ENCODE measurements at regions not wholly inside any gene's neighbourhood (a gene's known extent, or its start where the extent isn't known, plus 50 kb on each side); places are given as distances from the start of the nearest gene placed in this dataset.
A peak's percentile ranks its signal among the peaks of the same experiment; 100 is the strongest.
"Not testable (repeated sequence)": the region's sequence is repeated elsewhere in the genome, so short reads cannot be mapped to it uniquely, and the experiment has no call there.

- DNase-seq (ENCODE audit: extremely low read depth in 1 of 11, low read depth in 9 of 11, low spot score in 4 of 11) = no peak
Measured at GRCh38 chr5:69000216-69000919, 93.4 kb upstream of the SLC30A5 start.

DNA sequence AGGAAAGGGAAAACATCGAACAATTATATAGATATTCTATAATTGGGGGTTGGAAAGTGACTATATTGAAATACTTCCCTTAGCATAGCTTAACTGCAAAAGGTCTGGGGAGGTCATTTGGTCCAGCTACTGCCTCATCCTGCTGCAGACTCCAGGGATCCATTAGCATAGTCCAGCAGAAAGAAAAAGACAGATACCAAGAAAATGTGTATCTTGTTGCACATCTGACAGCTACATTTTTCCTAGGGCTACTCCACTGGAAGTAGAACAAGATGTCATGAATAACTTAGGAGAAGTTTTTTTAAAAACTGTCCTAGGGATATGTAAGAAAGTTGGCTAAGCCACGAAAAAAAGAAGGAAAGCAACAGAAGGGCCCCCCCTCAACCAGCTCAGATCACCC, 92.9 kb upstream of the SLC30A5 start:
- no peak for DNase-seq (ENCODE audit: extremely low read depth in 1 of 11, low read depth in 9 of 11, low spot score in 4 of 11)

DNA sequence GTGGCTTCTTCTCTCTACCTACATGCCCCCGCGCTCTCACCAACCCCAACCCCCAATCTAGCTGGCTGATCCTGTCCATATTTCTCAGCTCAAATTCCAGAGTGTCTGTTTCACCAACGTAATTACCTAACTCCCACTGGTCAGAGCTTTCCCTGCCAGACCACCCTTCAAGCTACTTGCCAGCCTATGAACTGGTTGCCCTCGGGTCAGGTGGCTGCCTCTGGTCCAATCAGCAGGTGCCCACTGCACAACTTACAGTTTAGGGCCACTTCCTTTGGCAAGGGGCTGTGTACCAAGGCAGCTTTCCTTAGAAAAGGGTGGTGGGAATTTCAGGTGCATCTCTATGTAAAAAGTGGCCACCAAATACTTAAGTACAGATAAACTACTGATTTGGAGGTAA, 92.2 kb upstream of the SLC30A5 start:
- DNase-seq (ENCODE audit: extremely low read depth in 1 of 11, low read depth in 9 of 11, low spot score in 4 of 11) = no peak

GRCh38 chr5:69004127-69004526, 89.7 kb upstream of the SLC30A5 start:
- no peak for DNase-seq (ENCODE audit: extremely low read depth in 1 of 11, low read depth in 9 of 11, low spot score in 4 of 11)

- no peak for DNase-seq (ENCODE audit: extremely low read depth in 1 of 11, low read depth in 9 of 11, low spot score in 4 of 11)
Measured at GRCh38 chr5:69004676-69005075, 89.1 kb upstream of the SLC30A5 start.

DNA sequence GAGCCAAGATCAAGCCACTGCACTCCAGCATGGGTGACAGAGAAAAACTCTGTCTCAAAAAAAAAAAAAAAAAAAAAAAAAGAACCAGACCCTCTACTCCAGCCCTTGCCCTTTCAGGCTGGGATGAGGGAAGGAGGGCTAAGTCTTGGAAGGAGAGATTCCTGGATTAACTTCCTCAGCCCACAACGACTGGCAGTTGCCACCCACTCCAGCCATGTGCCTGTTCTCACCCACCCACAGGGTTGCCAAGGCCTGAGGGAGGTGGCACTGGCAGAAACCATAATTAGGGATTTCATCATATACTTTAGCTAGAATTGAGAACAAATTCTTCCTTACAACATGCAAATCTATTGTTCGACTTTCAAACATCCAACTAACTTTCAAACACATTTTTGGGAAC, 87.8 kb upstream of the SLC30A5 start:
- DNase-seq (ENCODE audit: extremely low read depth in 1 of 11, low read depth in 9 of 11, low spot score in 4 of 11) = no peak

- DNase-seq (ENCODE audit: extremely low read depth in 1 of 11, low read depth in 9 of 11, low spot score in 4 of 11) = peak in 1 of 11 donors; percentile 17
Measured at GRCh38 chr5:69007163-69007562, 86.7 kb upstream of the SLC30A5 start.

DNA sequence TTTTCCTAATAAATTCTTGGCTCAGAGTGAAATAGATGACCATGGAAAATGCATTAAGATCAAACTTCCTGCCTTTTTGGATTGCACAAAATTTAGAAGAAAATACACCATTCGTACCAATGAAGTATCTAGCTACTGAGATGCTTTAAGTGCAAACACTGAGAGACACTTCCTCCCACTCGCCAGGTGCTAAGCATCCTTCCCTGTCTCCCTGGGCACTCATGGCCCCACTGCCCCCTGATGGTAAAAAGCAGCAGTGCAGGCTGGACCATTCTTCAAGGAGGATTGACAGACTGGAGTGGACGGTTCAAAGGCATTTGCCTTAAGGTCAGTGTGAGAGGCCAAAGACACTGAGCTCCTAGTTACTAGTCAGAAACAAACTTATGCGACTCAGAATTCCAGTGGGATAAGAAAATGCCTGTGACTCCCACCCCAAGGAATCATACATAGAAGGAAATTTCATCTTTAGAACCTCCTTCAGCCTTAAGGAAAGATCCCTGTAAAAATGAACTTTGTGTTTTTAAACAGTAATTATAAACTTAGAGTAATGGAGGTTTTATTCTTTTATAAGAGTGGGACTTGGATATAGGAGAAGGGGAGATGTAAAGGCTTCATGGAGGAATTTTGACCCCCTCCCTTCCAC, 86.0 kb upstream of the SLC30A5 start:
- DNase-seq (ENCODE audit: extremely low read depth in 1 of 11, low read depth in 9 of 11, low spot score in 4 of 11) = peak; percentile 26 to 62 (median 49)

- no peak for DNase-seq (ENCODE audit: extremely low read depth in 1 of 11, low read depth in 9 of 11, low spot score in 4 of 11)
Measured at GRCh38 chr5:69010476-69010875, 83.3 kb upstream of the SLC30A5 start.

DNA sequence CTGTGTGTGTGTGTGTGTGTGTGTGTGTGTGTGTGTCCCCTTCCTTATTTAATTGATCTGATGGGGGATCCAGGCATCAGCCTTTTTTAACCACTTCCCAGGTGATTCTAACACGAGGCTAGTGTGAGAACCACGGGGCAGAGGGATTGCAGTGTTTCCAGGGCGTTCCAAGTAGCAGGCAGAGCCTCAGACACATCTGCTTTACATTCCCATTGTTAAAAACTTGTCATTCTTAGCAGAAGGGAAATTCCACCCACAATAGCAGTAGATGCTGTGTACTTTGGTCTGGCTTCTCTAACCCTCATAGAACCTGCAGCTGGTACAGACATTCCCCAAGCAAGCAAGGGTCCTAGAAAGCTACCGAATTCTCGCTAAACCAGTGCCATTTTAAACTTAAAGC, 81.9 kb upstream of the SLC30A5 start:
- DNase-seq (ENCODE audit: extremely low read depth in 1 of 11, low read depth in 9 of 11, low spot score in 4 of 11) = no peak

GRCh38 chr5:69013481-69013880, 80.3 kb upstream of the SLC30A5 start:
- DNase-seq (ENCODE audit: extremely low read depth in 1 of 11, low read depth in 9 of 11, low spot score in 4 of 11) = no peak

DNA sequence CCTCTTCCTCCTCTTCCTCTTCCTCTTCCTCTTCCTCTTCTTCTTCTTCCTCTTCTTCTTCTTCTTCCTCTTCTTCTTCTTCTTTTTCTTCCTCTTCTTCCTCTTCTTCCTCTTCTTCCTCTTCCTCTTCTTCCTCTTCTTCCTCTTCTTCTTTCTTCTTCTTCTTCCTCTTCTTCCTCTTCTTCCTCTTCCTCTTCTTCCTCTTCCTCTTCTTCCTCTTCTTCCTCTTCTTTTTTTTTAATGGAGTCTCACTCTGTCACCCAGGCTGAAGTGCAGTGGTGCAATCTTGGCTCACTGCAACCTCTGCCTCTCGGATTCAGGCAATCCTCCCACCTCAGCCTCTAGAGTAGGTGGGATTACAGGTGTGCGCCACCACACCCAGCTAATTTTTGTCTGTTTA, 79.8 kb upstream of the SLC30A5 start:
- DNase-seq (ENCODE audit: extremely low read depth in 1 of 11, low read depth in 9 of 11, low spot score in 4 of 11) = not testable (repeated sequence)

- DNase-seq (ENCODE audit: extremely low read depth in 1 of 11, low read depth in 9 of 11, low spot score in 4 of 11) = no peak
Measured at GRCh38 chr5:69019668-69020375, 74.0 kb upstream of the SLC30A5 start.

DNA sequence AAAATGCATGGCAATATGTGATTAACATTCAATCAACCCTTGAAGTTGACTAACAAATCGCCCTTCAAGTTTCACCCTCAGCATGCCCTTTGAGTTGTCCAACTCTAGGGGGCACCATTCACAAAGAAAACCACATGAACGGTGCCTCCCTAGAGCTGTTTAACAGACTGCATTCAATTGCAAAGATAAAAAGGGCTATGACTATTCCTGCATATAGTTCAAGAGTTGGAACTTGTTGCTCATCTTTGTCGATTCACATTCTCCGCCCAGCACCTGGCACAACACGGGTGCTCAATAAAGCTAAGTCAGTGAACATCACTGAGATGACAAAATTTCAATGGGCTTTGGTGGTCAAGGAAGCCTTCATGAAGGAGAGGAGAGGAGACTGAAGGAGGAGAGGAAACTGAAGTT, 69.6 kb upstream of the SLC30A5 start:
- DNase-seq (ENCODE audit: extremely low read depth in 1 of 11, low read depth in 9 of 11, low spot score in 4 of 11) = no peak

- no peak for DNase-seq (ENCODE audit: extremely low read depth in 1 of 11, low read depth in 9 of 11, low spot score in 4 of 11)
Measured at GRCh38 chr5:69029292-69029691, 64.5 kb upstream of the SLC30A5 start.

GRCh38 chr5:69030358-69031062, 63.3 kb upstream of the SLC30A5 start:
- DNase-seq (ENCODE audit: extremely low read depth in 1 of 11, low read depth in 9 of 11, low spot score in 4 of 11) = no peak

DNA sequence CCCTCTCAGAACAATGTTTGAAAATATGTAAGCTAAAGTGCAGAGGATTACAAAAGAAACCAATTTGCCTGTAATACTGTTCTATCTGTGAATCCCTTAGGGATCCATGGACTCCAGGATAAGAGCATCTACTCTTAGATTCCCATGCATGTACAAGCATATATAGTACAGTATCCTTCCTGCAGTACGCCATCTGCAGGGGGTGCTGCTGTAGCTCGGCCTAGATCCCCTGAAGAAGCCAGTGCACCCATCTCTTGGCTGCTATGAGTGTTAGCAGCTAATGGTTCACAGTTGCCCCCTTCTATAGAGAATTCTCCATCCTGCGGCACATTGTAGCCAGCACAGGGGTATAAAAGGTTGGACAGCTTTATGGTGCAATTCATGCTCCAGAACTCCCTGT, 61.8 kb upstream of the SLC30A5 start:
- no peak for DNase-seq (ENCODE audit: extremely low read depth in 1 of 11, low read depth in 9 of 11, low spot score in 4 of 11)

- DNase-seq (ENCODE audit: extremely low read depth in 1 of 11, low read depth in 9 of 11, low spot score in 4 of 11) = no peak
Measured at GRCh38 chr5:69033690-69034089, 60.1 kb upstream of the SLC30A5 start.

GRCh38 chr5:69034898-69035297, 58.9 kb upstream of the SLC30A5 start:
- no peak for DNase-seq (ENCODE audit: extremely low read depth in 1 of 11, low read depth in 9 of 11, low spot score in 4 of 11)

GRCh38 chr5:69035665-69036064, 58.1 kb upstream of the SLC30A5 start:
- no peak for DNase-seq (ENCODE audit: extremely low read depth in 1 of 11, low read depth in 9 of 11, low spot score in 4 of 11)

All from renal cortex interstitium (tissue), 11 donors.